DLD1 (cell line): ENCODE measurements at regions not wholly inside any gene's neighbourhood (a gene's known extent, or its start where the extent isn't known, plus 50 kb on each side); places are given as distances from the start of the nearest gene placed in this dataset.

ENCODE experiments used
- in situ Hi-C: cut with HindIII; loops from 2 replicates; pipeline ENCODE4 v1.10.0; 2017; ENCODE audit warnings: low sequenced_read_pairs

DNA sequence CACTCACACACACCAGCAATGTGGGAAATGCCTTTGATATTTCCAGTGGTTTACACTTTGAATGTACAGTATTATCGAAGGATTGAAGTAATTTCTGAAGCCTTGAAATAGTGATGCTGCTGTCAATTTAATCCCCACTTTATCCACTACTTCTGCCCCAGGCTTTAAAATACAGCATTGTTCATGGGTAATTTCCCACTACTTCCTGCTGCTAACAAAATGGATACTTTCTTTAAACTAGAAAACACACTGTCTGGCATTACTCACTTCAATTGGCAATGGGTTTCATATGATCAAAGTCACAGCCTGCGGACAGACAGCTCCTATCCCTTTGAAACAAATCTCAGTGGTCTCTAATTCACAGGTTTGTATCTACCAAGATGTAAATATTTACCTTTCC lies 292.2 kb downstream of the CDH11 start:
- in situ Hi-C loops = no loop called here

DNA sequence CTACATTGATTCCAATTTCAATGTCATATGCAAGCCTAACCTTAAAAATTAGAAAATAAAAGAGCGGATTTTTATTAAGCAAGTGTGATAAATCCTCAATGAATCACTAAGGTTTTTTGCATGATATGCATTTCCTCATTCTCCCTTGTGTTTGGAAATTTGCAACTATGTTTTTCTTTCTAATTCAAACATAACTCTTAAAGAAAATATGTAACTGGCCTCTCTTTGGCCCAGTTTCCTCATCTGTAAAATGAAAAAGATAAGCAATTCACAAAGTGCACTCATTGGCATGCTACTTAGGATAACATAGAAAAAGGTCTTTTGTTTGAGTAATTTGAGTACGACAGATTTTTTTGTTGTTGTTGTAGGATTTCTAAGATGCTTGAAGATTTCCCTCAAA lies 295.5 kb downstream of the CDH11 start:
- in situ Hi-C loops = no loop called here

- in situ Hi-C loops = no loop called here
Observed at GRCh38 chr16:64823481-64824075, 298.3 kb downstream of the CDH11 start.

- in situ Hi-C loops = no loop called here
Observed at GRCh38 chr16:64809876-64810629, 311.8 kb downstream of the CDH11 start.

GRCh38 chr16:64808474-64808873 lies 313.4 kb downstream of the CDH11 start:
- in situ Hi-C loops = no loop called here

- in situ Hi-C loops = no loop called here
Observed at GRCh38 chr16:64791756-64792155, 330.1 kb downstream of the CDH11 start.

GRCh38 chr16:64784635-64785034 lies 337.2 kb downstream of the CDH11 start:
- in situ Hi-C loops = no loop called here

DNA sequence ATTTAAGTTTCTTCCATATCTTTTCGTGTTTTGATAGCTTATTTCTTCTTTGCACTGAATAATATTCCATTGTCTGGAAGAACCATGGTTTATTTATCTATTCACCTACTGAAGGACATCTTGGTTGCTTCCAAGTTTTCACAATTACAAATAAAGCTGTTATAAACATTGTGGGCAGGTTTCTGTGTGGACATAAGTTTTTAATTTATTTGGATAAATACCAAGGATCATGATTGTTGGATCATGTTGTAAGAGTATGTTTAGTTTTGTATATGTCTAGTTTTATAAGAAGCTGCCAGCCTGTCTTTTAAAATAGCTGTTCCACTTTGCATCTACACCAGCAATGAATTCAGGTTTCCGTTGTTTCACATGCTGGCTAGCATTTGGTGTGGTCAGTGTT lies 339.4 kb downstream of the CDH11 start:
- in situ Hi-C loops = no loop called here

DNA sequence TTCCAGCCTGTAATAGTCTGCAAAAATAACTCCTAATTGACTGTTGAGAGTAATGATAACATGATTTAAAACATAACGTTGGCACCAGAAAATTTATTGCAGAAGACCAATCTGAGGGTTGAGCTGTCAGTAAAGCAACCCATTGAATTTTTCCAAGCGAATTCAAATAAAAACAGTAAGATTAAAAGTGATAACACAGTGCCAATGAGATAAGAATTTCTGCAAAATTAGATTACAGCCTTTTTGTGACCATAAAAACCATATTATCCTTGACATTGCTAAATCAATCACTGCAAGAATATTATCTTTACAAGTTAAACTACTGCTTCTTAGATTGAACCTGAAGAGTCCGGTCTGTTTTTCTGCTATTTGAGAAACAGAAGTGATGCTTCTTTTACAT lies 341.4 kb downstream of the CDH11 start:
- in situ Hi-C loops = no loop called here

GRCh38 chr16:64778777-64779176 lies 343.1 kb downstream of the CDH11 start:
- in situ Hi-C loops = no loop called here

DNA sequence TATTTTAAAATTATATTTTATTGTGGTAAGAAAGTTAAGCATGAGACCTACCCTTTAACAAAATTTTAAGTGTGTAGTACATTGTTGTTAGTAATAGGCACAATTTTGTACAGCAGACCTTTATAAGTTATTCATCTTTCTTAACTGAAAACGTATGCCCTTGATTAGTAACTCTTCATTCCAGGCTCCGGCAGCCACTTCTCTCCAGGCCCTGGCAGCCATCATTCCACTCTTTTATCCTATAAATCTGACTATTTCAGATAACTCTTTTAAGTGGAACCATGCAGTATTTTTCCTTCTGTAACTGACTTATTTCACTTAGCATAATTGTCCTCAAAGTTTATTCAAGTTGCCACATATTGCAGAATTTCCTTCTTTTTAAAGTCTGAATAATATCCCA lies 348.2 kb downstream of the CDH11 start:
- in situ Hi-C loops = no loop called here

DNA sequence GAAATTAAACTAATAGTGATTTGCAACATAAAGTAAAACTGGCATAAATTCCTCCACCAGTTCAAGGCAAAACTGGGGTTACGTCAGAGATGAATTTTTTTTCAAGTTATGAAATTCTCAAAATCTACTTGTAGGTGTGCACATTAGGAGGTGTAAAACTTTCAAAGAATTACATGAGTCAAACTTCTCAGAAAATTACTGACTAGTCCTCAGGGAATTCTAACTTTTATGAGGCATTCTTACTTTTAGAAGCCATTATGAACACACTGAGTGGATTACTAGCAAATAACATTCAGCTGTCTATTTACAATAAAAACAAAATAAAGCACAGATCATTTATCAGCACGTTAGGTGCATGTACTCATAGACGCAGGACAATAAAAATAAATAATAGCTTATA lies 348.7 kb downstream of the CDH11 start:
- in situ Hi-C loops = no loop called here

DNA sequence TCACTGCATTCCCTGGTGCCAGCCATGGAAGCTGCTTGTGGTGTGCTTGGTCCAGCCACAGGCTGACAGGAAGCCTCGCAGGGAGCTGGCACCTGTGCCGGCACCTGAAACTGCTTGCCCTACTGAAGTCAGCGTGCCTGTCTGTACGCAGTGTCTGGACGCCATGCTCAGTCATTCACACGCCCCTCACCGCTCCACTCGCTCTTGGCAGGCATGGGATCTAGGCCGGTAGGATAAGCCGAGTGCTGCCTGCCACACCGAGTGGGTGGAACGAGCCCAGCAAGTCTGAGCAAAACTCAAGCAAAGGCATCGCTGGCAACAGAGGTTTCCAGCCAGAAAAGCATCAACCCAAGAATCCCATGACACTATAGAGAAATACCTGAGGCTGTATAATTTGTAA lies 350.6 kb downstream of the CDH11 start:
- in situ Hi-C loops = no loop called here

GRCh38 chr16:64762211-64762610 lies 359.7 kb downstream of the CDH11 start:
- in situ Hi-C loops = no loop called here

DNA sequence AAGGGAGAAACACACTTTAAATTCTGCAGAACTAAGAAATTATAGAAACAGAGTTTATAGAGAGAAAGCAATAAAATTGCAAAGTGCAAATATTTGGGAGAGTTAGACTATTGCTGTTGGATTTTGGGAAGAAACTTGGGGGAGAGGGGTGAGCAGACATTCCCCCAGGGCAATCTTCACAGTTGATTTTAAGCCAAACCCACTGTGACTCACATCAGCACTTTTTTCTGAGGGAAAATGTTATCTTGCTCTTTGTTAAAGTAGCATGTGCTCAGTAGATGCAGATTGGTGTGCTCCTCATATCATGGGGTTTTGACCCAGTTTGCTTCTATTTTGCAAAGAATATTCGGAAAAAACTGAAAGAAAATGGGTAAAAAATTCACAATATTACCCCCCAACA lies 367.6 kb downstream of the CDH11 start:
- in situ Hi-C loops = no loop called here

GRCh38 chr16:64751906-64752305 lies 370.0 kb downstream of the CDH11 start:
- in situ Hi-C loops = no loop called here

GRCh38 chr16:64749346-64749745 lies 372.5 kb downstream of the CDH11 start:
- in situ Hi-C loops = no loop called here

DNA sequence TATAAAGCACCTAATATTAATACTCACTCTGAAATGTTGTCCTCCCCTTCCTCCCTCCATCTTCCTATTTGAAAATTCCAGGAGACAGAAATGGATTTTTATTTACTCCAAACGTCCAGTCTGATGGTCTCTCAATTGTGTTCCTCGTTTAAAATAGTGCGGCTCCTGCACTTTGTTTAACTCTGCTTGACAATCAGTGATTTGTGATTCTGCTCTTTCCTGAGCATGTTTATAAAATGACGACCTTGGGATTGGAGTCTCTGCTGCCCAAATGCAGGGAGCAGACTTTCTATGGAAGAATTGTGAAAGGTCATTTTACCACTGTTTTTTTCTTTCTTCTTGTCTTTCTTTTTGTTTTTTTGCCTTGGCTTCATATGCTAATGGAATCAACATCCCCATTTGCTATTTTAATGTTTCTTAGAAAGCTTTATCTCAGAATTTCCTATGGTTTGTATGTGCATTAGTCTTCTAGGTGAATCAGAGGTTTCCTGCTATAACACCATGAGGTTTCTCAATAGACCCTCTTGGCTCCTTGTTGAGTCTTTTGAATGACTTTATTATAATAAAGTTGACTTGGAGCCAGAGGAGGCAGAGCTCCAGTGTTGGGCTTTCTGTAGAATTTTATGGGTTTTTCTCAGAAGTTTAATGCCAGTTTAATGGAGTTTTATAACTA lies 376.5 kb downstream of the CDH11 start:
- in situ Hi-C loops = no loop called here

- in situ Hi-C loops = no loop called here
Observed at GRCh38 chr16:64742455-64743223, 379.2 kb downstream of the CDH11 start.

GRCh38 chr16:64740261-64740660 lies 381.6 kb downstream of the CDH11 start:
- in situ Hi-C loops = no loop called here

DNA sequence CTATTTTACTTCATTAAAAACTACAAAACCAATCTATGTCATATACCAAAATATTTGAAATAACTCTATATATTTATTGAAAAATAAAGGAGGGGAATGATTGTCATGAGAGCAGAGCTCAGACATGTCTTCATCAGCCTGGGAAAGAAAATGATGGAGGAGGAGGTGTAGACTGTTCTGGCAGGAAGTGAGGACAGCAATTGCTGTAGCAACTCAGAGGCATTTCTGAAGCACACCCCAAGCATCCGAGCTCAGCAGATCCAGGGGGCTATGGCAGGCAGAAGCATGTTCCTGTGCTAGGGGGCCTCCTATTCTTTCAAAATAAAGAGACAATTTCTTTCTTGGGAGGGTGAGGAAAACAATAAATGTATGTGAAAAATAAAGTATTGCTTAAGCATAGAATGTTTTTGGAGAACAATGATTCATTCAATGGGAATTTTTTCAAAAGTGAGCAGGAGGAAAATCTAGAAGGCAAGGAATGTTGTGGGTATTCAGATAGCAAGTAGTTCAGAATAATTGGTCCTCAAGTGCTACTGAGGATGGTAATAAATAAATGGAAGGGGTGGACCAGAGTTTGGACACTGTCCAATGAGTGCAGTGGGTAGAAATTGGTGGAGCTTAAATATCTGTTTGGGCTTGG lies 383.4 kb downstream of the CDH11 start:
- in situ Hi-C loops = no loop called here
